ENCODE measurements at regions not wholly inside any gene's neighbourhood (a gene's known extent, or its start where the extent isn't known, plus 50 kb on each side); places are given as distances from the start of the nearest gene placed in this dataset.

DNA sequence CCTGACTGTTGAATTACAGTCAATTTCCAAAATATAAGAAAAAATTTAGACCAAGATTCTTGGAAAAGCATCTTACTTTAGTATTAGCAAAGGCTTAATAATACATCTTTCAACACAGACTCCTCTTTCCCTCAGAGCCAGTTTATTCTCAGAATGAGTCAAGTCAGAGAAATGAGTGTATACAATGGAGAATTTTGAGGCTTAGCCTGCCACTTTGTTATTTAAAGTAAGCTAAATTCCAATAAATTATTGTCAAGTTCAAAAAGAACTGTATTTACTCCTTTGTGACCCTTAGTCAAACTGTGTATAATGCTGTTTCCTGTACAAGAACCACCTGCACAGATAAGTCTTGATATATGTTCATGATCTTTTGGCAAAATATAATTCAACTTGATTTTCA, 428.5 kb upstream of the ITGA1 start:
- TF ChIP-seq, protein P1, sequence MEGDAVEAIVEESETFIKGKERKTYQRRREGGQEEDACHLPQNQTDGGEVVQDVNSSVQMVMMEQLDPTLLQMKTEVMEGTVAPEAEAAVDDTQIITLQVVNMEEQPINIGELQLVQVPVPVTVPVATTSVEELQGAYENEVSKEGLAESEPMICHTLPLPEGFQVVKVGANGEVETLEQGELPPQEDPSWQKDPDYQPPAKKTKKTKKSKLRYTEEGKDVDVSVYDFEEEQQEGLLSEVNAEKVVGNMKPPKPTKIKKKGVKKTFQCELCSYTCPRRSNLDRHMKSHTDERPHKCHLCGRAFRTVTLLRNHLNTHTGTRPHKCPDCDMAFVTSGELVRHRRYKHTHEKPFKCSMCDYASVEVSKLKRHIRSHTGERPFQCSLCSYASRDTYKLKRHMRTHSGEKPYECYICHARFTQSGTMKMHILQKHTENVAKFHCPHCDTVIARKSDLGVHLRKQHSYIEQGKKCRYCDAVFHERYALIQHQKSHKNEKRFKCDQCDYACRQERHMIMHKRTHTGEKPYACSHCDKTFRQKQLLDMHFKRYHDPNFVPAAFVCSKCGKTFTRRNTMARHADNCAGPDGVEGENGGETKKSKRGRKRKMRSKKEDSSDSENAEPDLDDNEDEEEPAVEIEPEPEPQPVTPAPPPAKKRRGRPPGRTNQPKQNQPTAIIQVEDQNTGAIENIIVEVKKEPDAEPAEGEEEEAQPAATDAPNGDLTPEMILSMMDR (IDR thresholded peaks at IDR 0.05; ENCODE audit: low read depth, low read length, poor library complexity, severe bottlenecking): no peak
- no peak for TF ChIP-seq EZH2phosphoT487 (IDR thresholded peaks at IDR 0.05; ENCODE audit: borderline replicate concordance, low read length)

Data from DOHH2 (cell line).